ENCODE measurements at regions not wholly inside any gene's neighbourhood (a gene's known extent, or its start where the extent isn't known, plus 50 kb on each side); places are given as distances from the start of the nearest gene placed in this dataset.
"Not testable (repeated sequence)": the region's sequence is repeated elsewhere in the genome, so short reads cannot be mapped to it uniquely, and the experiment has no call there.

GRCh38 chrX:62931625-62932024 is 419.5 kb downstream of the SPIN4 start:
- peaks cover 25% of the 10 kb centered on the region for H3K9me3 Mint-ChIP-seq (ENCODE audit: unreplicated experiment)
- H3K4me3 Mint-ChIP-seq (ENCODE audit: unreplicated experiment) = no peak overlapping the region
- ChIA-PET POLR2A (no interaction called here), CTCF (no interaction called here)
- H3K36me3 Mint-ChIP-seq (ENCODE audit: insufficient read depth, unreplicated experiment) = no peaks in the 10 kb centered on the region
- H3K27ac Mint-ChIP-seq (ENCODE audit: low read depth, unreplicated experiment) = no peak overlapping the region
- H3K27me3 Mint-ChIP-seq (ENCODE audit: insufficient read depth, unreplicated experiment) = no peaks in the 10 kb centered on the region
- TF ChIP-seq CTCF (IDR thresholded peaks at IDR 0.05; ENCODE audit: unreplicated experiment) = no peak
- no peaks in the 10 kb centered on the region for H3K4me1 Mint-ChIP-seq (ENCODE audit: insufficient read depth, unreplicated experiment)
- BruUV-seq (replicated peaks) = no TSS peak
- intact Hi-C loops (cut with micrococcal nuclease) = no loop called here
- no peak for DNase-seq (ENCODE audit: unreplicated experiment)

GRCh38 chrX:62928906-62929305 is 422.2 kb downstream of the SPIN4 start:
- POLR2A ChIA-PET = no interaction called here
- BruUV-seq (replicated peaks) = no TSS peak
- Mint-ChIP-seq H3K9me3 (ENCODE audit: unreplicated experiment) (peaks cover 36% of the 10 kb centered on the region), H3K27me3 (ENCODE audit: insufficient read depth, unreplicated experiment) (no peaks in the 10 kb centered on the region), H3K36me3 (ENCODE audit: insufficient read depth, unreplicated experiment) (no peaks in the 10 kb centered on the region), H3K4me3 (ENCODE audit: unreplicated experiment) (no peak overlapping the region), H3K4me1 (ENCODE audit: insufficient read depth, unreplicated experiment) (no peaks in the 10 kb centered on the region), H3K27ac (ENCODE audit: low read depth, unreplicated experiment) (no peak overlapping the region)
- intact Hi-C loops (cut with micrococcal nuclease) = no loop called here
- no peak for DNase-seq (ENCODE audit: unreplicated experiment)
- no peak for TF ChIP-seq CTCF (IDR thresholded peaks at IDR 0.05; ENCODE audit: unreplicated experiment)
- CTCF ChIA-PET = no interaction called here

DNA sequence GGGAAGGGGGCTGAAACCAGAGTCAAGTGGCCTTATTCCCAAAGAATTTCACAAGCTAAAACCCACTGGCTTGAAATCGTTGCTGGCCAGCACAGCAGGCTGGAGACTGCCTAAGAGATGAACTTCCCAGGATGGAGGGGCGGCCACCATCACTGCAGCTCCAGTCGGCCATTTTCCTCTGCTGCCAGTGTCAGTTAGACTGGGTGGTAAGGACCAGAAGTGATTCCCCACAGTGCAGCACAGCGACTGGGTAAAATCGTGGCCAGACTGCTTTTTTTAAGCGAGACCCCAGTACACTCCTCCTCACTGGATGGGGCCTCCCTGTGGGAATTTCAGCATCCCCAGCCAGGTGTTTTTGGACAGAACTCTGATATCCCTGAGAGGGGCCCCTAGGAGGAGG is 428.0 kb downstream of the SPIN4 start:
- no peak for TF ChIP-seq CTCF (IDR thresholded peaks at IDR 0.05; ENCODE audit: unreplicated experiment)
- ChIA-PET CTCF (interaction anchor here (0.7 kb wide), 1 partner anchor 512 kb away, joined by 6 read pairs; no protein-coding TSS in a partner anchor), POLR2A (no interaction called here)
- Mint-ChIP-seq H3K4me1 (ENCODE audit: insufficient read depth, unreplicated experiment) (no peaks in the 10 kb centered on the region), H3K9me3 (ENCODE audit: unreplicated experiment) (peaks cover 30% of the 10 kb centered on the region), H3K27ac (ENCODE audit: low read depth, unreplicated experiment) (no peak overlapping the region), H3K36me3 (ENCODE audit: insufficient read depth, unreplicated experiment) (no peaks in the 10 kb centered on the region), H3K4me3 (ENCODE audit: unreplicated experiment) (no peak overlapping the region), H3K27me3 (ENCODE audit: insufficient read depth, unreplicated experiment) (no peaks in the 10 kb centered on the region)
- intact Hi-C loops (cut with micrococcal nuclease) = no loop called here
- DNase-seq (ENCODE audit: unreplicated experiment) = no peak
- no TSS peak for BruUV-seq (replicated peaks)

GRCh38 chrX:62906200-62906599 is 444.9 kb downstream of the SPIN4 start:
- H3K27me3 Mint-ChIP-seq (ENCODE audit: insufficient read depth, unreplicated experiment); intact Hi-C loops (cut with micrococcal nuclease); CTCF ChIA-PET; H3K4me1 Mint-ChIP-seq (ENCODE audit: insufficient read depth, unreplicated experiment); H3K4me3 Mint-ChIP-seq (ENCODE audit: unreplicated experiment); H3K27ac Mint-ChIP-seq (ENCODE audit: low read depth, unreplicated experiment); DNase-seq (ENCODE audit: unreplicated experiment); H3K36me3 Mint-ChIP-seq (ENCODE audit: insufficient read depth, unreplicated experiment); BruUV-seq (replicated peaks); POLR2A ChIA-PET: not testable (repeated sequence)
- H3K9me3 Mint-ChIP-seq (ENCODE audit: unreplicated experiment) = peaks cover 30% of the 10 kb centered on the region

Data from MCF 10A (cell line).